GM18526 (cell line): ENCODE measurements at regions not wholly inside any gene's neighbourhood (a gene's known extent, or its start where the extent isn't known, plus 50 kb on each side); places are given as distances from the start of the nearest gene placed in this dataset.

Experiments
- POLR2A ChIP-seq: IDR thresholded peaks from 3 replicates; pipeline ENCODE4 v1.6.1; 2011; ENCODE audit not compliant: insufficient read length; ENCODE audit errors: extremely low read depth

DNA sequence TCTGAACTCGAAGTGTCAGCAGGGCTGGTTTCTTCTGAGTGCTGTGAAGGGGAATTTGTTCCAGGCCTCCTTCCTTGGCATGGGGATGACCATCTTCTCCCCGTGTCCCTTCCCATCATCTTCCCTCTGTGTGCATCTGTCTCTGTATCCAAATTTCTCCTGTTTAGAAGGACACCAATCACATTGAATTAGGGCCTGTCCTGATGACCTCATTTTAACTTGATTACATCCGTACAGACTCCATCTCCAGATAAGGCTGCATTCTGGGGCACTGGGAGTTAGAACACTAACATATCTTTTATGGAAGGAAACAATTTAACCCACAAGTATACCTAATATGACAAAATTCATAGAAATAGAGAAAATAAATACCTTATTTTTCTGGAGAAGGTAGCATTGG is 76.8 kb upstream of the ANKRD1 start:
- TF ChIP-seq POLR2A: no peak

- no peak for TF ChIP-seq POLR2A
Measured at GRCh38 chr10:90998733-90999511, 78.0 kb upstream of the ANKRD1 start.

GRCh38 chr10:90999512-91000172 is 78.8 kb upstream of the ANKRD1 start:
- TF ChIP-seq POLR2A: no peak

GRCh38 chr10:91000470-91000869 is 79.6 kb upstream of the ANKRD1 start:
- TF ChIP-seq POLR2A: no peak

DNA sequence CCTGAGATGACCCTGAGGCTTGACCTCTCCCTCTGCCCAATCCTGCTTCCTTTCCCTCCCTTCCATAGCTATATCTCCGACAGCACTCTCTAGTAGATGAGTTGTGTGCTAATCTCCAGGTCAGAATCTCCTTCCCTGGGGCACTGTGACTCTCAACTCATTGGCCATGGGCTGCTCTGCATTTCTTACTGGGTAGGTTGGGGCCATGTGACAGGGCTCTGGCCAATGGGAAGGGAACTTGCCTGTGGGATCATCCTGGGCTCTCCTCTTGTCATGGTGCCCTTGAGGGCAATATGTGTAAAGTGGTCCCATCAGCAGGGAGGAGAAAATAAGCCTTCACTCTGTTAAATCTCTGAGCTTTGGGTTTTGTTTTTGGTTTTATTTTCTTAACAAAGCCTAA is 80.1 kb upstream of the ANKRD1 start:
- TF ChIP-seq POLR2A: no peak

DNA sequence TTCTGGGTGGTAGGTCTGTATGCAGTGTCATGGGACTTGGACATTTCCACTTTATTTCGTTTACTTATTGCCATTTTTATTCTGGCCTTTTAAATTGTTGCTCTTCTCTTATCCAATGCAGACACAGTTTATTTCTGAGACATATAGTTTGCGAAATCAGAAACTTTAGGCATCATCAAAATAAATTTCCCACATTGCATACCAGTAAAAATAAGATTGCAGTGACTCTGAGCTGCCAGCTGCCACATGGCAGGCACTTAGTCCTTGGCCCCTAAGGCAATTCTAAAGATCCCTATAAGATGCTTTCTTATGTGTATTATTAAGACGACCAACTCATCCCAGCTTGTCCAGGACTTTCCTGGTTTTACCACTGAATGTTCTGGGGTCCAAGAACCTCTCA is 81.8 kb upstream of the ANKRD1 start:
- no peak for TF ChIP-seq POLR2A

DNA sequence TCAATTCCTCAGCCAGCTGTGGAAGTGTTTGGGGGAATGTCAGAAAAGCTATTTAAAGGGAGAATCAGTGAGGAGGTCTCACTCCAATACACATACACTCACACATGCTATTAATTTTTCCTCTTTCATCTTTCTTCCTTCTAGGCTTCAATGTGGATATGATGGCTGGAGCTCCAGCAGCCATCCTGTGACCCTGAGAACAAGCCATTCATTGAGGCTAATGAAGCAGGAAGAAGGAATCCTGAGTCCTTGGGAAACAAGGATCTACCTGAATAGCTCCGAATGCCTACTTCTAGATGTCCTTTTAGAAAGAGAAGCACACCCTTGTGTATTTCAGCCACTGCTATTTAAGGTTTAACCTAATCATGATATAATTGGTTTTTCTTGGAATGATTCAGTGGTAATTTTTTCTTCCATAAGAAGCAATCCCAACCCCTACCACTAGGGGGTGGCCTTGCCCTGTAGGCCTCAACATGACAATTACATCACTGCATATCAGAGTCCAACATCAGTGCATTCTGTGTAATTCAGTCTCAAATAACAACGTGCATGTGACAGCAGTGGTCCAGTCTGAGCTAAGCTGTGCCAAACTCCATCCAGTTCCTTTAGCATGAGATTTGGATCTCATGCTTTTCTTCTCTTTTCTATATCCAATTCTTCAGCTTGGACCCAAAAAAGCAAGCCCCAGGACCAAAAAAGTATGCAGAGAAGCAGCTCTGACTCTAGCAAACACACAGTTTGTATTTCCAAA is 85.3 kb upstream of the ANKRD1 start:
- no peak for TF ChIP-seq POLR2A

GRCh38 chr10:91006752-91007346 is 86.0 kb upstream of the ANKRD1 start:
- no peak for TF ChIP-seq POLR2A

GRCh38 chr10:91007655-91008054 is 86.8 kb upstream of the ANKRD1 start:
- no peak for TF ChIP-seq POLR2A

DNA sequence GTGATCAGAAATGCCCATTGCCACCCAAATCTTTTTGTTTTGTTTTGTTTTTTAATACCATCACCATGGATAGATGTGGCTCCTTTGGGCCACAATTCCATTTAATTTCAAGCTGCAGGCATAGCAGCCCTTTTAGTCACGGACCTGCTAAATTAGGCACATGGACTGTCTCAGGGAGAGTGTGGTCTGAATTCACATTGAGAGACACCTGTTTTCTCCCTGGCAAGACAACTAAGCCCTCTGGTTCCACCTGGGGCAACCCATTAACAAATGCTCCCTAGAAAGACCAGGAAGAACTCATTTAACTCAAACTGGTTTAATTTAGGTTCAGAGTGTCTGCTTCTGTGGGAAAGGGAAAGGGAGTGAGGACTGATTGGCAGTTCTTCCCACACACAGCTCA is 88.2 kb upstream of the ANKRD1 start:
- TF ChIP-seq POLR2A: no peak

GRCh38 chr10:91010952-91011351 is 90.1 kb upstream of the ANKRD1 start:
- no peak for TF ChIP-seq POLR2A

DNA sequence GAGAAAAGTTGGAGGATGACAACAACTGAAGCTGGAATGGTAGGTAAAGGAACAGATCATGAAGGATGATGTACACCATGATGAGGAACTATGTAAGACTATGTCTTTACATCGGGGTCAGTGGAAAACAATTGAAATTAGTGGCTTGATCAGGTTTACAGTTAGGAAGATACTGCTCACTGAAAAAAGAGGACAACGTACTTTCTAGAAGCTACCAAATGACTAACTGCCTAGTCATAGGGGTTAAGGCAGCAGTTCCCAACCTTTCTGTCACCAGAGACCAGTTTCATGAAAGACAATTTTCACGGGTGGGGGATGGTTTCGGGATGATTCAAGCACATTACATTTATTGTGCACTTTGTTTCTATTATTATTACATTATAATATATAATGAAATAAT is 91.6 kb upstream of the ANKRD1 start:
- no peak for TF ChIP-seq POLR2A

- TF ChIP-seq POLR2A: no peak
Measured at GRCh38 chr10:91013985-91014384, 93.1 kb upstream of the ANKRD1 start.

DNA sequence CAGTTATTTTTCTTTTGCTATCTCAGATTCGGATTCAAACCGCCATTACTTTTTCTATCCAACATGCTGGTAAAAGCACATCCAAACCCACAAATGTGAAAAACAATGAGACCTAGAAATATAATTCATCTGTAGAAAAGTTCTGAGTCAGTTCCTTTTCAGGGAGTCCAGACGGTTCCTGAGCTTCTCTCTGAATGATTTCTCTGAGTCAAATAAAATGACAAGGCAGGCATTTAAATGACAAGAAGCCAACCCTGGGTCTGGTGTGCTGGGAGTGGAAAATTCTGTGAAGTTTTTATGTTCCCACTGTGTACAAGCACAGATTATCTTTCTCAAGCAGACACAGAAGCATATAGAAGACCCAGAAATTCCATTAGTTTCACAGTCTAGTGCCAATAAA is 96.3 kb upstream of the ANKRD1 start:
- no peak for TF ChIP-seq POLR2A

- no peak for TF ChIP-seq POLR2A
Measured at GRCh38 chr10:91021901-91022300, 101.0 kb upstream of the ANKRD1 start.

DNA sequence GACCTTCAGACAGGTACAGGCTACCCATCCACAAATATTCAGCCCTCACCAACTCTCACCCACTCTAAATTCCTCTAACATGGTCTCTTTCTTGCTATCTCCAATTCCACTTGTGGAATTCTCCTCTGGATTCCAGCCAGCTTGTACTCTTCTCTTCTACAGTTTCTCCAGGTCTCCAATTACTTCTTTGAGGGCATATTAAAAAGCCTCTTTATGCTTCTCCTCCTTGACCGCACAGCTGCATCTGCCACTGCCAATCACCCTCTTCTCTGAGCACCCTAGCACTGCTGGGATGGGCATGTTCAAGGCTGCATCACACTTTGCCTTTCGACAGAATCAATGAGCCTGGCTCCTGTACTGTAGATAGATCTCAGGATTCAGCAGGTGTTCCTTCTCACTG is 101.5 kb upstream of the ANKRD1 start:
- no peak for TF ChIP-seq POLR2A
